A673 (cell line): ENCODE measurements at regions not wholly inside any gene's neighbourhood (a gene's known extent, or its start where the extent isn't known, plus 50 kb on each side); places are given as distances from the start of the nearest gene placed in this dataset.

Experiments used
- EZH2 ChIP-seq: fragments of 200-600 bp; sonication (generic); IDR thresholded peaks from 2 replicates; pipeline ENCODE4 v1.6.1; 2017; ENCODE audit warnings: borderline replicate concordance, low read depth, mild to moderate bottlenecking, mixed read lengths, antibody characterized with exemption, low read length; ENCODE audit not compliant: poor library complexity, severe bottlenecking
- TF ChIP-seq, protein P1 (sequence below): fragments of 300-800, 200-600 bp; sonication (generic); conservative IDR thresholded peaks from 2 replicates; pipeline ENCODE4 v1.5.1; 2017; ENCODE audit warnings: low read depth, mild to moderate bottlenecking, antibody characterized with exemption, low read length, moderate library complexity, mixed read lengths

DNA sequence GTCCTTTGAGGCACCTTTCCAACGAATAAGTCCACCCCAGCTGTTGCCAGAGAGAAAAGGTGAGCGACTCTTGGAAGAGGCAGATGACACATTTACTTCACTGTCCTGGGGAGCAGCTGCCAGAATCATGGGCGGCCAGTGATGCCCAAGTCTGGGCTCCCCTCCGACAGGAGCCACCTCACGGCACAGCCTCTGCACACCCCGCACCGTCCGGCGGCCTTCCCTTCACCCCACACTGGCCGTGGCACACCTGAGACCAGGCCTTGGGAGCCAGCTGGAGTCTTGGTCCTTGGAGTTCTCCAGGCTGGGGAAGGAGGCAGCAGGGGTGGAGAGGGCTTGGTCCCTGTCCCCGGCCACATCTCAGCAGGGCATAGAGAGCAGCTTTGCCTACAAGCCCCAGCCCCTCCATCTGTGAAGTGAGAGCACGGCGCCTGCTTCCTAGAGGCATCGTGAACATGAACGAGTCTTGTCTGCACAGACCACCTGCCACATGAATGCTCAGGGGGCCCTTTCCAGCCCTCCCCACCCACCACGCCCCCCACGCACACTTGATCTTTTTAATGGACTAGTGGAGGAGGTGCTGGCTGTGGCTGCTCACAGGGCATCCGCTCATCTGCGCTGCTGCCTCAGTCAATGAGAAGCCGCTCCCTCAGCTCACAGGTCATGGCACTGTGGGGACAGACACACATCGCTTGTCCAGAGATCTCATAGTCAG is 400.2 kb upstream of the MYT1L start:
- TF ChIP-seq, protein P1, sequence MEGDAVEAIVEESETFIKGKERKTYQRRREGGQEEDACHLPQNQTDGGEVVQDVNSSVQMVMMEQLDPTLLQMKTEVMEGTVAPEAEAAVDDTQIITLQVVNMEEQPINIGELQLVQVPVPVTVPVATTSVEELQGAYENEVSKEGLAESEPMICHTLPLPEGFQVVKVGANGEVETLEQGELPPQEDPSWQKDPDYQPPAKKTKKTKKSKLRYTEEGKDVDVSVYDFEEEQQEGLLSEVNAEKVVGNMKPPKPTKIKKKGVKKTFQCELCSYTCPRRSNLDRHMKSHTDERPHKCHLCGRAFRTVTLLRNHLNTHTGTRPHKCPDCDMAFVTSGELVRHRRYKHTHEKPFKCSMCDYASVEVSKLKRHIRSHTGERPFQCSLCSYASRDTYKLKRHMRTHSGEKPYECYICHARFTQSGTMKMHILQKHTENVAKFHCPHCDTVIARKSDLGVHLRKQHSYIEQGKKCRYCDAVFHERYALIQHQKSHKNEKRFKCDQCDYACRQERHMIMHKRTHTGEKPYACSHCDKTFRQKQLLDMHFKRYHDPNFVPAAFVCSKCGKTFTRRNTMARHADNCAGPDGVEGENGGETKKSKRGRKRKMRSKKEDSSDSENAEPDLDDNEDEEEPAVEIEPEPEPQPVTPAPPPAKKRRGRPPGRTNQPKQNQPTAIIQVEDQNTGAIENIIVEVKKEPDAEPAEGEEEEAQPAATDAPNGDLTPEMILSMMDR: no peak
- TF ChIP-seq EZH2: no peak
